Type B pancreatic cell (in vitro differentiated cells): ENCODE measurements at regions not wholly inside any gene's neighbourhood (a gene's known extent, or its start where the extent isn't known, plus 50 kb on each side); places are given as distances from the start of the nearest gene placed in this dataset.

Source experiments
- DNase-seq: peaks from one replicate; pipeline ENCODE4 v3.0.0; 2021; ENCODE audit warnings: mixed read lengths; ENCODE audit not compliant: unreplicated experiment; ENCODE audit errors: extremely low spot score
- H3K27ac Mint-ChIP-seq: 2 replicates; pipeline ENCODE4 v1.8.0; 2021; ENCODE audit warnings: mild to moderate bottlenecking, mixed read lengths
- H3K27me3 Mint-ChIP-seq: 2 replicates; pipeline ENCODE4 v1.8.0; 2021; ENCODE audit warnings: mixed read lengths
- H3K36me3 Mint-ChIP-seq: 2 replicates; pipeline ENCODE4 v1.8.0; 2021; ENCODE audit warnings: mixed read lengths
- H3K4me1 Mint-ChIP-seq: one replicate; pipeline ENCODE4 v1.8.0; 2021; ENCODE audit warnings: mixed read lengths; ENCODE audit not compliant: unreplicated experiment
- H3K4me3 Mint-ChIP-seq: 2 replicates; pipeline ENCODE4 v1.8.0; 2021; ENCODE audit warnings: mild to moderate bottlenecking, mixed read lengths
- H3K9me3 Mint-ChIP-seq: 2 replicates; pipeline ENCODE4 v1.8.0; 2021; ENCODE audit warnings: mixed read lengths
- CTCF ChIP-seq: fragments of 200-600 bp; sonication (generic); conservative IDR thresholded peaks from 2 replicates; pipeline ENCODE4 v1.5.0; 2021; ENCODE audit warnings: antibody characterized with exemption, mild to moderate bottlenecking

GRCh38 chr6:141364232-141364631 is 768.5 kb upstream of the GJE1 start:
- H3K4me1 Mint-ChIP-seq = no peaks in the 10 kb centered on the region
- no peak overlapping the region for H3K27ac Mint-ChIP-seq
- H3K27me3 Mint-ChIP-seq = no peaks in the 10 kb centered on the region
- no peaks in the 10 kb centered on the region for H3K9me3 Mint-ChIP-seq
- no peak for TF ChIP-seq CTCF
- H3K4me3 Mint-ChIP-seq = no peak overlapping the region
- DNase-seq = no peak
- no peaks in the 10 kb centered on the region for H3K36me3 Mint-ChIP-seq

DNA sequence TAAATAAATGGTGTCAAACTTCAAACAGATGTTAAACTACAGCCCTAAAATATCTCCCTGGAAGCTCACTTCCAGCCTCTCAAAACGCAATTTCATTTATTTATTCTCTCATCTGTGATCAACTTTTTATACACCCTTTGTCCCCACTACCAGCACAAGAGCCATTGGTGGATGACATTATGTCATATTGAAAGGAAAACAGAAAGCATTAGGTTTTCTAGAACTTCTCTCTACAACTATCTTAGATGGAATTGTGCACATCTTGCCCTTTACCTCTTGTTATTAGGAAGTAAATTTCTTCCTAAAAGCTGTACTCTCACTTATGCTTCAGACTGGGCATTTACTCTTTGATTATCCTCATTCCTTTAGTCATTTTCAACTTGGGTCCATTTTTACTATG is 771.2 kb upstream of the GJE1 start:
- Mint-ChIP-seq H3K4me3 (no peak overlapping the region), H3K36me3 (no peaks in the 10 kb centered on the region), H3K9me3 (peaks cover 12% of the 10 kb centered on the region), H3K4me1 (no peaks in the 10 kb centered on the region), H3K27me3 (no peaks in the 10 kb centered on the region), H3K27ac (no peak overlapping the region)
- DNase-seq = no peak
- no peak for TF ChIP-seq CTCF

DNA sequence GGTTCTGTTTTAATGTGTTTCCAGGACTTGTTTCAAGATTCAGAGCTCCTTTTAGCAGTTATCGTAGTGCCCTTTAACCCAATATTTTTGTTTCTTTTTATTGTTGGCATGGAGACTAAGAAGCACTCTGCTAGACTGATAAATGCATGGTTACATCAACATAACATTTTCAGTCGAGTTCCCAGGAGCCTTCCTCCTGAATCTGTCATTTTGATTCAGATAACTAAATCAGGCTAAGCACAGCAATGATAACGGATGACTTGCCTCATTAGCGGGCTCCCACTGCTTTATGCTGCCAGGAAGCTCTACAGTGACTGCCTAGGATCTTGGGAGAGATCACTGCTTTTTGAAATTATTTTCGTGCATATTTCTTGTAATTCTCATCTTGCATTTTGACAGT is 772.8 kb upstream of the GJE1 start:
- no peak for TF ChIP-seq CTCF
- Mint-ChIP-seq H3K4me1 (no peaks in the 10 kb centered on the region), H3K27ac (no peak overlapping the region), H3K4me3 (no peak overlapping the region), H3K9me3 (peaks cover 12% of the 10 kb centered on the region), H3K27me3 (no peaks in the 10 kb centered on the region), H3K36me3 (no peaks in the 10 kb centered on the region)
- no peak for DNase-seq

DNA sequence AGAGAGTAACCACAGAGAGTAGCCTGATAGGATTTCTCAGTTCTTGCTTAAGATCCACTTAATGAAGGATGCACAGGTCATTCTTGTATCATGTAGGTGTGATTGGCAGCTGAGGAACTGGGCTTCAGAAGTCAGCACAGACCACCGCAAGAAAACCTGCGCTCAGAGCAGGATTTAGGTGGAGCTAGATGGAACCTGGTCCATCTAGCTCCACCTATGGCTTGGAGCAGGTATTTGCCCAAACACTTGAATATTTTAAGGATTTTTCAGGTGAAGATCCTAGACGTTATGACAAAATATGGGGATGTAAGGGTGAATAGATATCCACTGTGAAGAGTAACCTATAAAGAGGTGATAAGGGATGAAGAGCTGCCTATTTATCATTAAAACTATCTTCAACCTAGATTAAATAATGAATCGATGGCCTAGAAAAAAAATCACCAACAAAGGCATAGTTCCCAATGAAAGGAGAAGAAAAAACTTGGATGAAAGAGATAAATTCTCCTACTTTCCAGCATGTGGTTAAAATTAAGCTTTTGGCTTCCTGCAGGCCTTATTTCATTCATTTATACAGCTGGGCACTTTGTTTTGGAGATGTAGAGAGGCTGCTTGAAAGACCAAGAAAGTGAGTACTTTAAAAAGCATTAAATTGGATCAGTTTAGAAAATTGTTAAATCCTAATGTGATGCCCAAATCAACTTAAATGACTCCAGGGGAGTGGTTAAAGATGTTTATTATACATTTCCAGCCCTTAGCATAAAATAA is 778.4 kb upstream of the GJE1 start:
- peaks cover 12% of the 10 kb centered on the region for H3K9me3 Mint-ChIP-seq
- H3K4me1 Mint-ChIP-seq = no peaks in the 10 kb centered on the region
- H3K36me3 Mint-ChIP-seq = no peaks in the 10 kb centered on the region
- H3K27me3 Mint-ChIP-seq = no peaks in the 10 kb centered on the region
- no peak overlapping the region for H3K27ac Mint-ChIP-seq
- no peak overlapping the region for H3K4me3 Mint-ChIP-seq
- no peak for TF ChIP-seq CTCF
- no peak for DNase-seq

DNA sequence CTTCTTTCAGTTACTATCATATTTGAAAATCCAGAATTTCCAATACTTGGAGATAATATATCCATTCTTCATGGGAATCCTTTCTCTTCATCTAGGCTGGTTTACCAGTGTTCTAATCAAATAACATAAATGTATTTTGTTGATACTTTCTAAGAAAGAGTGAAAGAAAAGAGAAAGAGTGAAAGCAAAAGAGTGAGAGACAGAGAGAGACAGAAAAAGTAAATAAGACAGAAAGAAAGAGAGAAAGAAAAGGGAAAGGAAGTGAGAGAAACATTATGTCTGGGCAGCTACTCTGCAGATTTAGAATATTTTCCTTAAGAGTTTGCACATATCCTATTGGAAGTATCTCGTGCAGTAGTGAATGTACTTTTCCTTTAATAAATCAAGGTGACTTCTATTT is 781.0 kb upstream of the GJE1 start:
- Mint-ChIP-seq H3K4me1 (no peaks in the 10 kb centered on the region), H3K27ac (no peak overlapping the region), H3K9me3 (peaks cover 1% of the 10 kb centered on the region), H3K27me3 (no peaks in the 10 kb centered on the region), H3K4me3 (no peak overlapping the region), H3K36me3 (no peaks in the 10 kb centered on the region)
- DNase-seq = no peak
- TF ChIP-seq CTCF = no peak
